GM21367 (cell line): ENCODE measurements at regions not wholly inside any gene's neighbourhood (a gene's known extent, or its start where the extent isn't known, plus 50 kb on each side); places are given as distances from the start of the nearest gene placed in this dataset.
"Not testable (repeated sequence)": the region's sequence is repeated elsewhere in the genome, so short reads cannot be mapped to it uniquely, and the experiment has no call there.

Source experiments
- ATAC-seq: cut with Tn5 transposase; IDR thresholded peaks from one replicate; pipeline ENCODE4 v1.9.1; 2021; ENCODE audit not compliant: unreplicated experiment

GRCh38 chr21:28325618-28326017 lies 667.1 kb downstream of the LTN1 start:
- ATAC-seq, result no peak

GRCh38 chr21:28324690-28325089 lies 668.0 kb downstream of the LTN1 start:
- no peak for ATAC-seq

GRCh38 chr21:28317177-28317950 lies 675.3 kb downstream of the LTN1 start:
- no peak for ATAC-seq

GRCh38 chr21:28311411-28312190 lies 681.1 kb downstream of the LTN1 start:
- ATAC-seq, result no peak

GRCh38 chr21:28310711-28311110 lies 682.0 kb downstream of the LTN1 start:
- no peak for ATAC-seq

GRCh38 chr21:28310171-28310685 lies 682.4 kb downstream of the LTN1 start:
- no peak for ATAC-seq

GRCh38 chr21:28309596-28309995 lies 683.1 kb downstream of the LTN1 start:
- ATAC-seq, result no peak

- ATAC-seq, result no peak
Observed at GRCh38 chr21:28308516-28308915, 684.2 kb downstream of the LTN1 start.

- ATAC-seq, result no peak
Observed at GRCh38 chr21:28299946-28300345, 692.7 kb downstream of the LTN1 start.

GRCh38 chr21:28298251-28298672 lies 694.4 kb downstream of the LTN1 start:
- ATAC-seq, result no peak

- ATAC-seq, result no peak
Observed at GRCh38 chr21:28294051-28294450, 698.6 kb downstream of the LTN1 start.

- no peak for ATAC-seq
Observed at GRCh38 chr21:28283641-28284490, 708.8 kb downstream of the LTN1 start.

GRCh38 chr21:28282833-28283232 lies 709.8 kb downstream of the LTN1 start:
- no peak for ATAC-seq

GRCh38 chr21:28281357-28281756 lies 711.3 kb downstream of the LTN1 start:
- not testable (repeated sequence) for ATAC-seq

GRCh38 chr21:28280611-28281010 lies 712.1 kb downstream of the LTN1 start:
- no peak for ATAC-seq

- no peak for ATAC-seq
Observed at GRCh38 chr21:28277324-28277723, 715.4 kb downstream of the LTN1 start.

GRCh38 chr21:28272272-28272992 lies 720.2 kb downstream of the LTN1 start:
- ATAC-seq, result no peak

- no peak for ATAC-seq
Observed at GRCh38 chr21:28269173-28269572, 723.5 kb downstream of the LTN1 start.

- no peak for ATAC-seq
Observed at GRCh38 chr21:28268685-28269084, 724.0 kb downstream of the LTN1 start.

- ATAC-seq, result no peak
Observed at GRCh38 chr21:28267449-28267848, 725.2 kb downstream of the LTN1 start.
